GM13977 (cell line): ENCODE measurements at regions not wholly inside any gene's neighbourhood (a gene's known extent, or its start where the extent isn't known, plus 50 kb on each side); places are given as distances from the start of the nearest gene placed in this dataset.

ENCODE experiments used
- DNase-seq: peaks from one replicate; pipeline ENCODE4 v3.0.0; 2012; ENCODE audit warnings: low spot score
- in situ Hi-C: fragments of 300-500 bp; cut with MboI; formaldehyde crosslinking; loops from one replicate; pipeline ENCODE4 v1.12.0; 2022; ENCODE audit warnings: low sequenced_read_pairs, low pct_unique_long_range_greater_than_20kb, mixed read lengths, inconsistent platforms; ENCODE audit not compliant: unreplicated experiment
- TF ChIP-seq, protein P1 (sequence below): IDR thresholded peaks from 2 replicates; pipeline ENCODE4 v1.5.1; 2012; ENCODE audit warnings: mild to moderate bottlenecking, control low read depth; ENCODE audit not compliant: insufficient read depth; ENCODE audit errors: extremely low read depth, missing control alignments

DNA sequence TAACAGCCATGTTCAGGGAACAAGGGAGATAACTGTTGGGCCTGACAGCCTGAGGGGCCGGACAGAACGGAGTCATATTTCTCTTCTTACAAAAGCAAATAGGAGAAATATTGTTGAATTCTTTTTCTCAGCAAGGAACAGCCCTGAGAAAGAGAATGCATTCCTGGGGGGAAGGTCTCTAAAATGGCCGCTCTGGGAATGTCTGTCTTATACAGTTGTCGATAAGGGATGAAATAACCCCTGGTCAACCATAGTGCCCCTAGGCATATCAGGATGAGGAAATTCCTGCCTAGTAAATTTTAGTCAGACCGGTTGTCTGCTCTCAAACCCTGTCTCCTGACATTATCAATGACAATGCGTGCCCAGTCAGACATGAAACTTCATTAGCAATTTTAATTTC is 1925.5 kb downstream of the PCDH7 start:
- TF ChIP-seq, protein P1, sequence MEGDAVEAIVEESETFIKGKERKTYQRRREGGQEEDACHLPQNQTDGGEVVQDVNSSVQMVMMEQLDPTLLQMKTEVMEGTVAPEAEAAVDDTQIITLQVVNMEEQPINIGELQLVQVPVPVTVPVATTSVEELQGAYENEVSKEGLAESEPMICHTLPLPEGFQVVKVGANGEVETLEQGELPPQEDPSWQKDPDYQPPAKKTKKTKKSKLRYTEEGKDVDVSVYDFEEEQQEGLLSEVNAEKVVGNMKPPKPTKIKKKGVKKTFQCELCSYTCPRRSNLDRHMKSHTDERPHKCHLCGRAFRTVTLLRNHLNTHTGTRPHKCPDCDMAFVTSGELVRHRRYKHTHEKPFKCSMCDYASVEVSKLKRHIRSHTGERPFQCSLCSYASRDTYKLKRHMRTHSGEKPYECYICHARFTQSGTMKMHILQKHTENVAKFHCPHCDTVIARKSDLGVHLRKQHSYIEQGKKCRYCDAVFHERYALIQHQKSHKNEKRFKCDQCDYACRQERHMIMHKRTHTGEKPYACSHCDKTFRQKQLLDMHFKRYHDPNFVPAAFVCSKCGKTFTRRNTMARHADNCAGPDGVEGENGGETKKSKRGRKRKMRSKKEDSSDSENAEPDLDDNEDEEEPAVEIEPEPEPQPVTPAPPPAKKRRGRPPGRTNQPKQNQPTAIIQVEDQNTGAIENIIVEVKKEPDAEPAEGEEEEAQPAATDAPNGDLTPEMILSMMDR = no peak
- in situ Hi-C loops = no loop called here
- DNase-seq = no peak

DNA sequence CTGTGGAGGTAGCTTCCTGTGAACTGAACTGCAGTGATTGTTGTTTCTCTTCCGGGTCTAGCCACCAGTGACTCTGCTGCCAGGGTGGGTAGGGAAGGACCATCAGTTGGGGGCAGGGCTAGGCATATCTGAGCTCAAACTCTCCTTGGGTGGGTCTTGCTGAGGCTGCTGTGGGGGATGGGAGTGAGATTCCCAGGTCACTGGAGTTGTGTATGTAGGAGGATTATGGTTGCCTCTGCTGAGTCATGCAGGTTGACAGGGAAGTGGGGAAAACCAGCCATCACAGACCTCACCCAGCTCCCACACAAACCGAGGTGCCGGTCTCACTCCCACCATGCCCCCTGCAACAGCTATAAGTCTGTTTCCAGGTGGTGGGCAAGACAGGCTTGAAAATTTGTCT is 1937.8 kb downstream of the PCDH7 start:
- in situ Hi-C loops = no loop called here
- DNase-seq = no peak
- TF ChIP-seq, protein P1 = no peak

DNA sequence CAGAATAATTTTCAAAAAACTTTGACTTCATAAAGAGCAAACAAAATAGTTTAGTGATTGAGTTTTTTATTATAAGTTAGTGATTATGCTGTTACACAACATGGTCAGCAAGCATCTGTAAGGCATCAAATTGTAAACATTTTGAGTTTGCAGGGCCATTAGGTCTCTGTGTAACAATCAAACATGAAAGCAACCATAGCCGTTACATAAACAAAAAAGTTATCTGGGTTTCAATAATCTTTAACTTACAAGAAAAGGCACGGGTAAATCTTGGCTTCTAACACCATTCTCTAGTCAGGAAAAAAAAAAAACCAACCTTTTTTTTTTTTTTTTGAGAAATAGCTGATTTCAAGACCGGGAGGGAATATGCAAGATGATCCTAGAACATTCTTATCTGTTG is 1941.1 kb downstream of the PCDH7 start:
- DNase-seq = no peak
- in situ Hi-C loops = no loop called here
- TF ChIP-seq, protein P1 = no peak

DNA sequence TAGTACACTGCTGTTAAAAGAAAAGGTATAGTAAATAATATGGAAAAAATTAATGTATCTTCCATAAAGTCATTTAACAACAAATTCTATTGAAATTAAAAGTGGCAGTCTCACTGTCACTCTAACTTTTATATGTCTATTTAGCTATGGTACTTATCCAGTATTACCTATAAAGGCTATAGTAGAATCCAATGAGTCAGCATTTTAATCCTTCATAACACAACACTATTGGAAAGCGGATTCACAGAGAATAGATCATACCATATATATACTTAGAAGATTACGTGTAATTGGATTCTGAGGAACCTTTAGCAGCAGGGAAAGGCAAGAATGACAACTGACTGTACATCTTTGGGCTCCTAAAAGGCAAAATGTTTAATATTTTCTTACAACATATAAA is 1942.6 kb downstream of the PCDH7 start:
- DNase-seq = no peak
- TF ChIP-seq, protein P1 = no peak
- in situ Hi-C loops = no loop called here

DNA sequence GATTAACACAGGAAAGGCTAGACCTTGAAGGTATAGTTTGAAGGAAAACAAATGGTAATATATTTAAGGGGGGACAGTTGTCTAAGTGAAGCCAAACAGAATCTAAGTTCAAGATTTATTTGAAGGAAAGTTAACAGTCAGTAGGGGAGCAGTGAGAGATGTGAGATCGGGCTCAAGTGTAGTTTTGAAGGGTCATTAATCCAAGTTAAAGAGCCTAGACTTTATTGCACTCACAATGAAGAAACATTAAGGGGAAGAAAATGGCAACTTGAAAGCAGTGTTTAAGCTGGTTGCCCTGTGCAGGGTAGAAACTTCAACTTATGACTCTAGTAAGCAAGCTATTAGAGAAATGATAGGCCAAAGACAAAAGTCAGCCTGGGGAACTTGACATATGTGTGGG is 1952.2 kb downstream of the PCDH7 start:
- TF ChIP-seq, protein P1 = no peak
- no peak for DNase-seq
- in situ Hi-C loops = no loop called here

DNA sequence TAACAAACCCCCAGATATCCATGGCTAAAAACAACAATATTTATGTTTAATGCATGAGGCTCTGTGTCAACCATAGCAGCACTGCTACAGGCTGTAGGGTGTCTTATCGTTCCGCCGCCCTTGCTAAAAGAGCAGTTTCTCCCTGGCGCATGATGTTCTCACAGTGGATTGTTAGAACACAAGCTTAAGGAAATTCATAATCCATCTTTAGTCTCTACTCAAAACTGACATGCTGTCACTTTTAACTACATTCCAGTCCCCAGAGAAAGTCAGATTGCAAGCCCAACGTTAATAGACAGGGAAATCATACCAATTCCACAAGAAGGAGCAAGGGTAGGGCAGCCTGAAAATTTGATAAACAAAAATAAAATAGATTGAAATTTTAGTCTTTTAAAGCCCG is 1960.8 kb downstream of the PCDH7 start:
- TF ChIP-seq, protein P1 = no peak
- in situ Hi-C loops = no loop called here
- no peak for DNase-seq

DNA sequence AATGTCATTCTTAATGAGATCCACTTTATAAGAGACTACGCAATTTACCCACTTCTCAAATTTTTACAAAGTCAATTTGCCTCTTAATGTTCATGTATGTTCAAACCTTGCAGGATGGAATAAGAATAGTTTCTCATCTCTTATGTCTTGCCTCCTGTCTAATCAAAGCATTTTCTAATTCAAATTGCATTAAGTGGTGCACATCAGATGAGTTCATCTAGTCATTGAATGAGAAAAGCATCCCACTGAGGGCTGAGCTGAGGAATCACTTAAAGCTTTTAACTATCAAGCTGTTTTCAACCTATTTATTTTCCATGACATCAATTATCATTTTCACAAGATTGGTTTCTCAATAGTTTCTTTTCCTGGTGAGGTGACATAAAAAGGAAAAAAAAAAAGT is 1964.0 kb downstream of the PCDH7 start:
- DNase-seq = no peak
- in situ Hi-C loops = no loop called here
- TF ChIP-seq, protein P1 = no peak
